WERI-Rb-1 (cell line): ENCODE measurements at regions not wholly inside any gene's neighbourhood (a gene's known extent, or its start where the extent isn't known, plus 50 kb on each side); places are given as distances from the start of the nearest gene placed in this dataset.
A peak's percentile ranks its signal among the peaks of the same experiment; 100 is the strongest.

Experiments
- DNase-seq: peaks from one replicate; pipeline ENCODE4 v3.0.0-alpha.2; 2020
- H3K27ac ChIP-seq: fragments of 250-450 bp; sonication (Bioruptor Pico); 2 replicates; pipeline ENCODE4 v1.5.1; 2020; ENCODE audit warnings: mild to moderate bottlenecking, moderate library complexity
- H3K27me3 ChIP-seq: fragments of 250-450 bp; sonication (Bioruptor Pico); 2 replicates; pipeline ENCODE4 v1.5.1; 2021; ENCODE audit warnings: mild to moderate bottlenecking, low read depth, moderate library complexity; ENCODE audit not compliant: insufficient read depth, severe bottlenecking
- H3K36me3 ChIP-seq: fragments of 250-450 bp; sonication (Bioruptor Pico); 2 replicates; pipeline ENCODE4 v1.5.1; 2020; ENCODE audit warnings: mild to moderate bottlenecking, moderate library complexity
- H3K4me3 ChIP-seq: 2 replicates; pipeline ENCODE4 v1.5.1; 2011; ENCODE audit warnings: low read depth, mild to moderate bottlenecking, control low read depth, low read length
- H3K9me3 ChIP-seq: fragments of 250-450 bp; sonication (Bioruptor Pico); 2 replicates; pipeline ENCODE4 v1.5.1; 2021; ENCODE audit warnings: mild to moderate bottlenecking, moderate library complexity; ENCODE audit not compliant: severe bottlenecking
- CTCF ChIP-seq: IDR thresholded peaks from 2 replicates; pipeline ENCODE4 v1.5.1; 2011; ENCODE audit warnings: low read depth, mild to moderate bottlenecking, control low read depth, inconsistent platforms, low read length

GRCh38 chr16:9689597-9689996 is 492.6 kb downstream of the GRIN2A start:
- Histone ChIP-seq H3K36me3 (no peaks in the 10 kb centered on the region), H3K9me3 (no peaks in the 10 kb centered on the region), H3K4me3 (no peak overlapping the region), H3K27me3 (no peaks in the 10 kb centered on the region), H3K27ac (no peak overlapping the region)
- no peak for TF ChIP-seq CTCF
- no peak for DNase-seq

DNA sequence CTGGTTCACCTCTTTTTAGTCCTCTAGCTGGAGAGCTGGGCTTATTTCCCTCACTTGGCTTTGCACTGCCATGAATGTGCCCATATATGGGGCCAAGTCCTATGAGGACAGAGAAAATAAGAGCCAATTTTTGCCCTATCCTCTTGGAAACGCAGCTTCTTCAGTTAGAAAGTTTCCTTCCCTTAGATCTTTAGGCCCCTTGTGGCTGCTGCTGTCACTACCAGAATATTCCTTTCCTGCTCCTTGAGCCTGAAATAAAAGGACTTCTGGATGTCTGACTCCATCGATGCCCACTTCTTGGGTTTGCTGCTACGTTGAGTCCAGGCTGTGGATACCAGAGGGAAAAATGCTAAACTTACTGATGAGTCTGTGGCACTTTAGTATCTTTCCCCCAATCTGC is 487.1 kb downstream of the GRIN2A start:
- Histone ChIP-seq H3K27ac (no peak overlapping the region), H3K36me3 (no peaks in the 10 kb centered on the region), H3K27me3 (no peaks in the 10 kb centered on the region), H3K9me3 (no peaks in the 10 kb centered on the region), H3K4me3 (no peak overlapping the region)
- TF ChIP-seq CTCF, result 0 out of 2 replicates have a peak, but pooled peaks have one; percentile 16
- DNase-seq, result no peak
